Tibial nerve (tissue), 4 donors: ENCODE measurements at regions not wholly inside any gene's neighbourhood (a gene's known extent, or its start where the extent isn't known, plus 50 kb on each side); places are given as distances from the start of the nearest gene placed in this dataset.
"Not testable (repeated sequence)": the region's sequence is repeated elsewhere in the genome, so short reads cannot be mapped to it uniquely, and the experiment has no call there.

Experiments
- DNase-seq, 2 donors: peaks; one replicate each; pipeline ENCODE4 v3.0.0-alpha.2; 2019; ENCODE audit warnings: low spot score in 2 of 2
- H3K27ac ChIP-seq, 4 donors: fragments of 200-600 bp; sonication (generic) in 3 of 4; one replicate each; pipeline ENCODE4 v1.5.1; 2017 to 2019; ENCODE audit warnings: mild to moderate bottlenecking in 1 of 4
- H3K27me3 ChIP-seq, 2 donors: fragments of 200-600 bp; sonication (generic) in 1 of 2; one replicate each; pipeline versions ENCODE4 v1.5.1 to v1.6.0; 2017 to 2019
- H3K36me3 ChIP-seq, 3 donors: fragments of 200-600 bp; sonication (generic); one replicate each; pipeline ENCODE4 v1.5.1; 2018 to 2019
- H3K4me1 ChIP-seq, 4 donors: fragments of 200-600 bp; sonication (generic) in 3 of 4; one replicate each; pipeline ENCODE4 v1.5.1; 2017 to 2019
- H3K4me3 ChIP-seq, 4 donors: fragments of 200-600 bp; sonication (generic) in 3 of 4; one replicate each; pipeline ENCODE4 v1.5.1; 2017 to 2019; ENCODE audit warnings: mild to moderate bottlenecking in 1 of 4, moderate library complexity in 1 of 4
- H3K9me3 ChIP-seq, 4 donors: fragments of 200-600 bp; sonication (generic) in 3 of 4; one replicate each; pipeline ENCODE4 v1.5.1; 2017 to 2019
- WGBS, 2 donors: methylation state at CpG; one replicate each; pipeline ENCODE4 v1.1.5; 2018; 5-methylcytosine and 5-hydroxymethylcytosine counted together

- no CpG with 5 or more reads among the region's 1 CpG for WGBS, 2 donors
- not testable (repeated sequence) for H3K4me1 ChIP-seq, H3K4me3 ChIP-seq, H3K27me3 ChIP-seq, H3K9me3 ChIP-seq, H3K36me3 ChIP-seq, H3K27ac ChIP-seq, DNase-seq
Measured at GRCh38 chr9:42414865-42415264, 231.4 kb downstream of the SPATA31A6 start.

GRCh38 chr9:42419652-42420051 lies 236.2 kb downstream of the SPATA31A6 start:
- not testable (repeated sequence) for H3K4me1 ChIP-seq, H3K27me3 ChIP-seq, H3K27ac ChIP-seq, H3K36me3 ChIP-seq, DNase-seq, H3K4me3 ChIP-seq, H3K9me3 ChIP-seq
- WGBS, 2 donors, result no CpG with 5 or more reads among the region's 8 CpGs

GRCh38 chr9:42420324-42420723 lies 236.9 kb downstream of the SPATA31A6 start:
- not testable (repeated sequence) for H3K27me3 ChIP-seq, H3K9me3 ChIP-seq, H3K27ac ChIP-seq, H3K4me3 ChIP-seq, H3K36me3 ChIP-seq, DNase-seq, H3K4me1 ChIP-seq
- WGBS, 2 donors, result 77 to 81% methylated on average over 2 of the region's 2 CpGs

- not testable (repeated sequence) for H3K36me3 ChIP-seq, H3K4me1 ChIP-seq, H3K9me3 ChIP-seq, H3K27ac ChIP-seq, H3K4me3 ChIP-seq, DNase-seq, H3K27me3 ChIP-seq
- 92 to 96% methylated on average over 8 of the region's 8 CpGs for WGBS, 2 donors
Measured at GRCh38 chr9:42421630-42422029, 238.2 kb downstream of the SPATA31A6 start.

GRCh38 chr9:42430674-42431615 lies 247.5 kb downstream of the SPATA31A6 start:
- H3K9me3 ChIP-seq, result not testable (repeated sequence)
- WGBS, 2 donors, result 71 to 75% methylated on average over 2 to 4 of the region's 4 CpGs

GRCh38 chr9:42431616-42432010 lies 248.2 kb downstream of the SPATA31A6 start:
- not testable (repeated sequence) for H3K27ac ChIP-seq, H3K9me3 ChIP-seq, H3K4me3 ChIP-seq, H3K27me3 ChIP-seq, H3K36me3 ChIP-seq, DNase-seq, H3K4me1 ChIP-seq
- WGBS, 2 donors, result 39 to 56% methylated on average over 1 of the region's 1 CpG

More at GRCh38 chr9:42430674-42431615, 247.5 kb downstream of the SPATA31A6 start:
- H3K4me1 ChIP-seq, H3K27me3 ChIP-seq, DNase-seq, H3K36me3 ChIP-seq, H3K4me3 ChIP-seq, H3K27ac ChIP-seq: not testable (repeated sequence)

- 35 to 68% methylated on average over 6 to 8 of the region's 15 CpGs for WGBS, 2 donors
Measured at GRCh38 chr9:42434844-42435714, 251.6 kb downstream of the SPATA31A6 start.

GRCh38 chr9:42435715-42436342 lies 252.4 kb downstream of the SPATA31A6 start:
- H3K9me3 ChIP-seq, H3K36me3 ChIP-seq, H3K27me3 ChIP-seq, H3K4me3 ChIP-seq, H3K27ac ChIP-seq, H3K4me1 ChIP-seq, DNase-seq: not testable (repeated sequence)
- WGBS, 2 donors, result 76 to 80% methylated on average over 3 to 4 of the region's 4 CpGs

More at GRCh38 chr9:42434844-42435714, 251.6 kb downstream of the SPATA31A6 start:
- H3K9me3 ChIP-seq, H3K4me1 ChIP-seq, H3K4me3 ChIP-seq, H3K36me3 ChIP-seq, H3K27me3 ChIP-seq, DNase-seq, H3K27ac ChIP-seq: not testable (repeated sequence)

- H3K27me3 ChIP-seq, H3K4me3 ChIP-seq, H3K36me3 ChIP-seq, H3K4me1 ChIP-seq, DNase-seq, H3K9me3 ChIP-seq, H3K27ac ChIP-seq: not testable (repeated sequence)
- 20 to 70% methylated on average over 2 of the region's 6 CpGs for WGBS, 2 donors
Measured at GRCh38 chr9:42437057-42437759, 253.7 kb downstream of the SPATA31A6 start.

GRCh38 chr9:42442680-42443079 lies 259.2 kb downstream of the SPATA31A6 start:
- H3K36me3 ChIP-seq, H3K9me3 ChIP-seq, H3K27me3 ChIP-seq, H3K4me1 ChIP-seq, H3K27ac ChIP-seq, DNase-seq, H3K4me3 ChIP-seq: not testable (repeated sequence)

- 40 to 64% methylated on average over 2 of the region's 2 CpGs for WGBS, 2 donors
- H3K27me3 ChIP-seq, H3K4me3 ChIP-seq, H3K4me1 ChIP-seq, H3K9me3 ChIP-seq, H3K27ac ChIP-seq, DNase-seq, H3K36me3 ChIP-seq: not testable (repeated sequence)
Measured at GRCh38 chr9:42443414-42443813, 260.0 kb downstream of the SPATA31A6 start.

- H3K9me3 ChIP-seq, DNase-seq, H3K27me3 ChIP-seq, H3K27ac ChIP-seq, H3K4me1 ChIP-seq, H3K36me3 ChIP-seq, H3K4me3 ChIP-seq: not testable (repeated sequence)
- WGBS, 2 donors, result 63 to 74% methylated on average over 2 of the region's 2 CpGs
Measured at GRCh38 chr9:42461436-42461835, 278.0 kb downstream of the SPATA31A6 start.

- H3K27ac ChIP-seq, H3K27me3 ChIP-seq, DNase-seq, H3K36me3 ChIP-seq, H3K4me3 ChIP-seq, H3K4me1 ChIP-seq, H3K9me3 ChIP-seq: not testable (repeated sequence)
- WGBS, 2 donors, result 53 to 61% methylated on average over 1 of the region's 1 CpG
Measured at GRCh38 chr9:42461863-42462262, 278.4 kb downstream of the SPATA31A6 start.
